Esophagus muscularis mucosa (tissue), 4 donors: ENCODE measurements at regions not wholly inside any gene's neighbourhood (a gene's known extent, or its start where the extent isn't known, plus 50 kb on each side); places are given as distances from the start of the nearest gene placed in this dataset.

Experiments
- DNase-seq: peaks from one replicate; pipeline ENCODE4 v3.0.0-alpha.2; 2017; ENCODE audit errors: extremely low spot score
- H3K27ac ChIP-seq, 4 donors: fragments of 200-600 bp; sonication (generic); replicated peaks in 1 of 4; 1 replicate in 3 of 4; 2 replicates in 1 of 4; pipeline ENCODE4 v1.5.1; 2016 to 2019; ENCODE audit warnings: mild to moderate bottlenecking in 1 of 4
- H3K27me3 ChIP-seq, 4 donors: fragments of 200-600 bp; sonication (generic); one replicate each; pipeline versions ENCODE4 v1.5.1 to v1.6.0; 2016 to 2019
- H3K36me3 ChIP-seq, 4 donors: fragments of 200-600 bp; sonication (generic); one replicate each; pipeline ENCODE4 v1.5.1; 2016 to 2019
- H3K4me1 ChIP-seq, 4 donors: fragments of 200-600 bp; sonication (generic); one replicate each; pipeline ENCODE4 v1.5.1; 2016 to 2019
- H3K4me3 ChIP-seq, 4 donors: fragments of 200-600 bp; sonication (generic); 1 replicate in 2 of 4; 2 replicates in 2 of 4; pipeline ENCODE4 v1.5.1; 2016 to 2019; ENCODE audit warnings: mild to moderate bottlenecking in 4 of 4, moderate library complexity in 1 of 4
- H3K9me3 ChIP-seq, 4 donors: fragments of 200-600 bp; sonication (generic); 1 replicate in 3 of 4; 2 replicates in 1 of 4; pipeline ENCODE4 v1.5.1; 2016 to 2019
- EP300 ChIP-seq: sonication (generic); formaldehyde crosslinking; IDR thresholded peaks from one replicate; pipeline ENCODE4 v1.6.1; 2017; ENCODE audit warnings: antibody characterized with exemption
- POLR2A ChIP-seq: fragments of 450-650 bp; IDR thresholded peaks from one replicate; pipeline ENCODE4 v1.6.1; 2017; ENCODE audit warnings: antibody characterized with exemption, moderate library complexity, mild to moderate bottlenecking, low read depth
- POLR2AphosphoS5 ChIP-seq, 2 donors: sonication (generic); formaldehyde crosslinking; IDR thresholded peaks; one replicate each; pipeline ENCODE4 v1.6.1; 2017; ENCODE audit warnings: antibody characterized with exemption in 2 of 2
- WGBS: methylation state at CpG from one replicate; pipeline ENCODE4 v1.1.5; 2018; 5-methylcytosine and 5-hydroxymethylcytosine counted together
- intact Hi-C: fragments of 100-400 bp; cut with DNase I; formaldehyde crosslinking; loops from one replicate; pipeline ENCODE4 v1.15.1; 2023
- TF ChIP-seq, protein P1 (sequence below), 3 experiments: fragments of 200-600 bp in 2 of 3; fragments of 450-650 bp in 1 of 3; sonication (generic) in 2 of 3; IDR thresholded peaks; one replicate each; pipeline ENCODE4 v1.5.1; 2017 to 2019; ENCODE audit warnings: antibody characterized with exemption in 3 of 3, mild to moderate bottlenecking in 2 of 3, moderate library complexity in 1 of 3

DNA sequence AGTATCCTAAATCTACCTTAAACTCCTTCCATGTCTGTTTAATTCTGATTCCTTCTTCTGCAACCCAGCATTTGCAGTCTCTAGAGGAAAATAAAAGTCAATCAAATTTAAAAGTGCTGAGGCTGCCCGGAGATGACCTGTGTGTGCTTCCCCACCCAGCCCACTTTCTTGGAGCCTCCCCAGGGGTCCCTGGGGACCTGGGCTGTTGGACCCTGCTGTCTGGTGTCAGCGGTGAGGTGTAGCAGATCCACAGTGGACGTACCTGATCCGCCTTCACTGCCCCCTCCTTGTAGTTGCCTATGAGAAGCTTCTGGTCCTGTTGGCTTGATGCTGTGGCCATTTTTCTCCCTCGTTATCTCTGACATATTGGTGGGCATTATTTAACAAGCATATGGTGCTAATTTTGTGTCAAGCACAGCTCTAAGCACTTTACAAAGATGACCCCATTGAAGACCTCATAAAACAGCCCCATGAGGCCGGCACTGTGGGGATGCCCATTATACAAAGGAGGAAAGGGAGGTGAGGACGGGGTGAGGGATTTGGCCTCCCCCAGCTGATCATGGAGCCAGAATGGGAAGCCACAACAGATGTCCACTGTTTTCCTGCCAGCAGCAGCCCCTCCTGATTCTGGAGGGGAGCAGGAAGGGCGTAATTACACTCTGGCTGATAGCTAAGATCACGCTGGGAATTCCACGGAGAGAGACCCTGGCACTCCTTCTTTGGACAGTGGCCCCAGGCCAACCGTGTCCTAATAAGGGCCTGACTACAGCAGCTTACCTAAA is 628.2 kb downstream of the CDH26 start:
- no peaks in the 10 kb centered on the region for H3K36me3 ChIP-seq
- H3K4me1 ChIP-seq, result peaks cover 0 to 9% (median 0%) of the 10 kb centered on the region in 4 donors
- peak; percentile 91 for DNase-seq
- 42% methylated on average over 11 of the region's 11 CpGs for WGBS
- H3K27me3 ChIP-seq, result no peaks in the 10 kb centered on the region
- TF ChIP-seq POLR2A (no peak), POLR2AphosphoS5 (IDR thresholded peaks at IDR 0.05) (no peak), EP300 (no peak)
- TF ChIP-seq, protein P1, sequence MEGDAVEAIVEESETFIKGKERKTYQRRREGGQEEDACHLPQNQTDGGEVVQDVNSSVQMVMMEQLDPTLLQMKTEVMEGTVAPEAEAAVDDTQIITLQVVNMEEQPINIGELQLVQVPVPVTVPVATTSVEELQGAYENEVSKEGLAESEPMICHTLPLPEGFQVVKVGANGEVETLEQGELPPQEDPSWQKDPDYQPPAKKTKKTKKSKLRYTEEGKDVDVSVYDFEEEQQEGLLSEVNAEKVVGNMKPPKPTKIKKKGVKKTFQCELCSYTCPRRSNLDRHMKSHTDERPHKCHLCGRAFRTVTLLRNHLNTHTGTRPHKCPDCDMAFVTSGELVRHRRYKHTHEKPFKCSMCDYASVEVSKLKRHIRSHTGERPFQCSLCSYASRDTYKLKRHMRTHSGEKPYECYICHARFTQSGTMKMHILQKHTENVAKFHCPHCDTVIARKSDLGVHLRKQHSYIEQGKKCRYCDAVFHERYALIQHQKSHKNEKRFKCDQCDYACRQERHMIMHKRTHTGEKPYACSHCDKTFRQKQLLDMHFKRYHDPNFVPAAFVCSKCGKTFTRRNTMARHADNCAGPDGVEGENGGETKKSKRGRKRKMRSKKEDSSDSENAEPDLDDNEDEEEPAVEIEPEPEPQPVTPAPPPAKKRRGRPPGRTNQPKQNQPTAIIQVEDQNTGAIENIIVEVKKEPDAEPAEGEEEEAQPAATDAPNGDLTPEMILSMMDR (IDR thresholded peaks at IDR 0.05), result no peak
- no peaks in the 10 kb centered on the region for H3K9me3 ChIP-seq
- H3K4me3 ChIP-seq, result no peak overlapping the region
- intact Hi-C loops, result no loop called here
- H3K27ac ChIP-seq, result no peak overlapping the region

DNA sequence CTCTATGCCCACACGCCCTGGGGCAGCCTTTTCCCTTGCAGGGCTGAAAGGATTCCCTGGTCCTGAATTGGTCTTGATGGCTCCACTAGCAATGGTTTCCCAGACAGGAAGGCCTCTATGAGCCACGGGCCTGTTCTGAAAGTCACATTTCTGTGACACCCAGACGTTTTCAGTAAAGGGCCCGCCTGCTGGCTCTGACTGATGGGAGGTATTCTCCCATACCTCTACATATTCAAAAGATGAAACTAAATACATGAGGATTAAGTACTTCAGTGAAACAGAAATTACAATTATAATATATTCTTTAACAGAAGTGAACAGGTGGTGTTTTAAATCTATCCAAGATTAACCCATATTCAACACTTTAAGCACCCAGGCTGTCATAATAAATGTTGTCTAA is 629.8 kb downstream of the CDH26 start:
- peaks cover 0 to 9% (median 0%) of the 10 kb centered on the region in 4 donors for H3K4me1 ChIP-seq
- peak; percentile 62 for DNase-seq
- intact Hi-C loops, result no loop called here

DNA sequence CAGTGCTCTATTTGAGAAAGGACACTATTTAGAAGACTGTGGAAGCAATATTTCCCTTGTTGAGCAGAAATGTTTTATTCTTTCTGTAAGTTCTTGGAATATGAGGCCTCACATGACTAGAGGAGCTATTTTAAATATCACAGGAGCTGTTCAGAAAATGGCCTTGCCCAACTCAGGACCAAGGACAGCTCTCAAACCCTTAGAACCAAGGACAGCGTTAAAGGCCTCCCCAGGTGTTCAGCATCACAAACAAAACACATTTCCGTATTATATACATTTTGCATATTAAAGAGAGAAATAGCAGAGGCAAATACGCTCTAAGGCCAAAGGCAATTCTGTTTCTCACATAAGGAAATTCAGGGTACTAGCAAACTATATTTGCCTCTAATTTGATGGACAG is 631.4 kb downstream of the CDH26 start:
- no peak overlapping the region for H3K27ac ChIP-seq
- TF ChIP-seq POLR2AphosphoS5 (IDR thresholded peaks at IDR 0.05) (no peak), EP300 (no peak), POLR2A (no peak)
- TF ChIP-seq, protein P1 (IDR thresholded peaks at IDR 0.05), result no peak
- no peak overlapping the region for H3K4me3 ChIP-seq
- H3K4me1 ChIP-seq, result peaks cover 0 to 9% (median 0%) of the 10 kb centered on the region in 4 donors
- no peaks in the 10 kb centered on the region for H3K27me3 ChIP-seq
- no peaks in the 10 kb centered on the region for H3K9me3 ChIP-seq
- 20% methylated on average over 3 of the region's 3 CpGs for WGBS
- peak; percentile 21 for DNase-seq
- intact Hi-C loops, result no loop called here
- H3K36me3 ChIP-seq, result no peaks in the 10 kb centered on the region

More for the DNA sequence above, 629.8 kb downstream of the CDH26 start:
- TF ChIP-seq, protein P1 (IDR thresholded peaks at IDR 0.05), result no peak
- TF ChIP-seq POLR2A (no peak), EP300 (no peak), POLR2AphosphoS5 (IDR thresholded peaks at IDR 0.05) (no peak)
- no peaks in the 10 kb centered on the region for H3K9me3 ChIP-seq
- WGBS, result 85% methylated on average over 4 of the region's 4 CpGs
- H3K36me3 ChIP-seq, result no peaks in the 10 kb centered on the region
- H3K27me3 ChIP-seq, result no peaks in the 10 kb centered on the region
- H3K4me3 ChIP-seq, result no peak overlapping the region
- no peak overlapping the region for H3K27ac ChIP-seq

DNA sequence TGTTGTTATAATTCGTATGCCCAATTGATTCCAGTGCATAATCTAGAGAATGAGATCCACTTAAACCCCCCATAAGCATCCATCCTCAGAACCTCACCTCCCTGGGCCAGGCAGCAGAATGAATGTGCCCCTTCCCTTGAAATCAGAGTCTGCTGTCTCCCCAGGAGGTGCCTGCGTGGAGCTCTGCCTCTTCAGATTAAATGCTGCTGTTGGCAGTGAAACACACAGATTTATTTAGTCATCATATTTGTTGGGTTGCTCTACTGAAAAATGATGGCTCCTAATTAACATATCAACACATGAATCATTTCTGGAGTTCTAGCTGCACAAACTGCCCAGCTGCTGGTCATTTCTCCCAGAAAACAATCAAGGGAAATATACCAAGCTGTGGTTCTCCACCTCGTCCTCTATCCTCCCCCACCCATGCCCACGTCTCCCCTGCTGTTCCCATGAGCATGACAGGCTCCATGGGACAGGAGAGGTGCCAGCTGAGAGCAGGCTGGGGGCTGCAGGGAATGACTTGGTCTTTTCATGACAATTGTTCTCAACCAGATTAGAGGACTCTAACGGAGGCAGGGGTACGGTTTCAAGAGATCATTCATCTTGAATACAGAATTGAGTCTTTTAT is 633.1 kb downstream of the CDH26 start:
- intact Hi-C loops, result no loop called here
- peak; percentile 64 for DNase-seq
- peaks cover 0 to 8% (median 0%) of the 10 kb centered on the region in 4 donors for H3K4me1 ChIP-seq
- no peak overlapping the region for H3K27ac ChIP-seq
- H3K36me3 ChIP-seq, result no peaks in the 10 kb centered on the region
- H3K27me3 ChIP-seq, result no peaks in the 10 kb centered on the region
- no peaks in the 10 kb centered on the region for H3K9me3 ChIP-seq
- no peak overlapping the region for H3K4me3 ChIP-seq
- TF ChIP-seq, protein P1 (IDR thresholded peaks at IDR 0.05), result no peak
- no peak for TF ChIP-seq POLR2A
- 66% methylated on average over 6 of the region's 6 CpGs for WGBS
